Skeletal muscle cell (primary cell): ENCODE measurements at regions not wholly inside any gene's neighbourhood (a gene's known extent, or its start where the extent isn't known, plus 50 kb on each side); places are given as distances from the start of the nearest gene placed in this dataset.

Experiments used
- DNase-seq: peaks from one replicate; pipeline ENCODE4 v3.0.0-alpha.2; 2010; ENCODE audit warnings: low read depth
- H3K4me3 ChIP-seq: 2 replicates; pipeline ENCODE4 v1.5.1; 2011; ENCODE audit warnings: low read depth, mild to moderate bottlenecking, control low read depth, low read length, moderate library complexity

GRCh38 chr6:167660944-167661551 is 165.7 kb upstream of the AFDN start:
- no peak for DNase-seq
- no peak overlapping the region for H3K4me3 ChIP-seq

GRCh38 chr6:167661552-167662044 is 165.1 kb upstream of the AFDN start:
- no peak overlapping the region for H3K4me3 ChIP-seq
- DNase-seq = no peak

GRCh38 chr6:167662075-167662880 is 164.4 kb upstream of the AFDN start:
- no peak for DNase-seq
- no peak overlapping the region for H3K4me3 ChIP-seq

GRCh38 chr6:167662881-167663205 is 163.9 kb upstream of the AFDN start:
- no peak for DNase-seq
- H3K4me3 ChIP-seq = no peak overlapping the region

DNA sequence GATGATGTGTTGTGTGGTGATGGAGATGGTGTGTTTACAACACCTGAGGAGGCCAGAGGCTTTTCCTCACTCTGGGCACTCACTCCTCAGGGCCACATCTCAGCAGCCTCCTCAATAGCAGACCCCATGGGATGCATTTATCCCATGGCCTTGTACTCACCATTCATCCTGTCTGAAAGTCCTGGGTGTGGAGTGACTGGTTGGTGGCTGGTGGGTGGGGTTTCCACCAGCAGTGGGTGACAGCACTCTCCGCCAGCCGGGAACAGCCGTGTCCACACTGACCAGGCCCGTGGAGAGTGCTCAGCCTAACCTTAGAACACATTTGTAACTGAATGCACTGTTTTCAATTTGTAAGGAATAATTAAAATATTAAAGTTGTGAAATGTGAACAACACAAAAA is 163.4 kb upstream of the AFDN start:
- no peak overlapping the region for H3K4me3 ChIP-seq
- DNase-seq = no peak

DNA sequence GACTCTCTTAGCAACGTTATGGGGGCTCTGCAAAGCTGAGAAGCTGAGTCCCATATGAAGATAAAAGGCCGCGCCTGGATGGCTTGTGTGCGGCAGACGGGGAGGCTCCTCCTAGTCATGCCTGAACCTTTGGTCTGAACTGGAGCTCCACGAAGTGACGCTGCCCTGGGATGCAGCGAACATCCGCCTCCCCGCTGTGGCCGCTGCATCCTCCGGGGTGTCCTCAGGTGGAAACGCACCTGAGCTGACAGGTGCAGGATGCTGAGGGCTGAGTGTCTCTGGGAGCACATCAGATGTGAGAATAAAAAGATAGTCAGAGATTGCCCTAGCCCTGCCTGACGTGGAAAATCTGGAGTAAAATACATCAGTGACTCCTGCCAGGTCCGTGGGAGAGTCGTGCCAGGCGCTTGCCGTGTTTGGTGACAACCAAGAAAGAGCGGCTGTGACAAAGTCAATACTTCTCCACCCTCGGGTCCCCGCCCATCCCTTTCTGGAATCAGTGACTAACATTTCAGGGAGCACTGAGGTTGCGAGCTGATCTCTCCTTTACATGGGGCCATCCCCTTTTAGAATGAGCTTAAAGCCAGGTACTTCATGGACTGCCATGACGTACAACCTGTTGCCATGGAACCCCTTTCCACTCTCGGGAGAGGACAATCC is 162.8 kb upstream of the AFDN start:
- no peak for DNase-seq

GRCh38 chr6:167664678-167665660 is 161.7 kb upstream of the AFDN start:
- DNase-seq = no peak
- no peak overlapping the region for H3K4me3 ChIP-seq

More for the DNA sequence above, 162.8 kb upstream of the AFDN start:
- H3K4me3 ChIP-seq = no peak overlapping the region

DNA sequence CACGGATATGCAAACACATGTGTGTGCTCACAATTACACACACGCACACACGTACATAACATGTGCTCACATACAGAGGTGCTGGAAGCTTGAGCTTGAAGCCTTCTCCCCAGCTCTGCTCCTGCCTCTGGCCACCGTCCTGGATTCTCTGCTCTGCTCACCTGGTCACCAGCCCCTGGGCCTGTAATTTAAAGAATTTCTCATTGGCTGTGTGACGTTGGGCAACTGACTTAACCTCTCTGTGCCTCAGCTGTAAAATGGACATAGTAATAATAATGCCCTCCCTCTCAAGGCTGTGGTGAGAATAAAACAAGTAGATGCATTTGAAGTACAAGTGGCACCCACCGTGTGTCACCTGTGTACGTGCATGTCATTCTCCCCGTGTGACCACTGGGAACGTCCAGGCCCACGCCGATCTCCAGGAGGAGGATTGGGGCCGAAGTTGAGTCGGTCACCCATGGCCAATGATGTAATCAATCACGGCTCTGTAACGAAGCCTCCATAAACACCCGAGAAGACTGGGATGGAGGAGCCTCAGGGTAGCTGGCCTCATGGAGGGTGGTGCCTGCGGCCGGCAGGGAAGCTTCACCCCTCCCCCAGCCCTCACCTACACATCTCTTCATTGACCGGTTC is 160.9 kb upstream of the AFDN start:
- H3K4me3 ChIP-seq = no peak overlapping the region
- DNase-seq = no peak

- H3K4me3 ChIP-seq = no peak overlapping the region
- DNase-seq = no peak
Measured at GRCh38 chr6:167666571-167667203, 160.0 kb upstream of the AFDN start.

DNA sequence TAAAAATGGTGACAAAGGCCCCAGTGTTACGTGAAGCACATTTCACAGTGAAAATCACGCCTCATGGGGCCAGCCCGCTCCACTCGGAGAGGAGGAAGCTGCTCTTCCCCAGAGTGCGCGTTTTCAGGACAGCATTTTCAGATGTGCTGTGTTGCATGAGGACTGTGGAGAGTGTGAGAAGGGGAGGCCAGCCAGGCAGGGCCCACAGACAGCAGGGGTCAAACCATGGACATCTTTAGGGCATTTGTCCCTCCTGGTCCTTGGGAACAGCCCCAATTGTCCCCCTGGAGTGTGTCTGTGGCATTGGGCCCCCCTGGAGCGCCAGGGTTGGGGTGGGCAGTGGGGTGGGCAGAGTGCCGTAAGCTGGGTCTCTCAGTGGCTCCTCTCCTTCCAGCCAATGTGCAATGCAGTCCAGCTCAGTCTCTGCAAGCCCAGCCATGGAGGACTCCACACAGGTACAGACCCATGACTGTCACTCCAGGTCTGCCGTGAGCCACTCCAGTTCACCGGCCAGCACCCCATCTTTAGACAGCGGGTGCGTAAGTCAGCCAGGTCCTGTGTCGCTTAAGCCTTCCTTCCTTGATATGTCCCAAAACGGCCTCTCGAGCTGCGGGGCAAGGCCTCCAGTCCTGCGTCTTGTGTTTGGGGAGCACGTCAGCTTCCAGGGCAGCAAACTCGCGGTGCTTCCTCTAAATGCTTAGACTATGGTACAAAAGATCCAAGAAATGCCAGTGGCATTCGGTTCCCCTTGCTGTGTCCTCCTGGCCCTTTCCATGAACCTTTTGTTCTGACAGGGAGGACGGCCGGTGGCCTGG is 159.3 kb upstream of the AFDN start:
- H3K4me3 ChIP-seq = no peak overlapping the region
- DNase-seq = no peak

DNA sequence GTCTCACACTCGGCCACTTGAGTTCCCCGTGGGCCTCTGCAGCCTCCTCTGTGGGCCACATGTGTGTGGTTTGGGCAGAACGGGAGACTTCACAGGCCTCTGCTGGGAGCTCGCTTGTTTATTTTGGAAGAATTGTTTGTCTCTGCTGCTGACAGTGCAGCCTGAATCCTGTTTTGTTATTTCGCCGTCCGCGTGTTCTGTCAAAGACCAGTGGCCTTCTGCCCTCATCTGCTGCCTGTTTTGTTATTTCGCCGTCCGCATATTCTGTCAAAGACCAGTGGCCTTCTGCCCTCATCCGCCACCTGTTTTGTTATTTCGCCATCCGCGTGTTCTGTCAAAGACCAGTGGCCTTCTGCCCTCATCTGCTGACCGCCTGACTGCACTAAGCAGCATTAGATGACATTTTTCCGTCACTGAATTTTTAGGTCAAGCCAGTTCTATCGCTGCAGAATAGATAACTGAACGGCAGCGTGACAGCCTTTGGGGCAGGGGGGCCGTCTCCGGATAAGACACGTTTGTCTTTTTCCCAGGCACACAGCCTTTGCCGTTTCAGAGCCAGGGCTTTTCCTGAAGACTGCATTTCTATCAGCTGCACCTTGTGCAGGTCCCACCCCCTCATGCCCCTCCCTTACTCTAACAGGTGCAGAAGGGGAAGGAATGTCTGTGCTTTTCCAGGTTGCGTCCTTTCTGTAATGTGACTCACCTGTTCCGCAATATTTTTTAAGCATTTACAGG is 158.5 kb upstream of the AFDN start:
- H3K4me3 ChIP-seq = no peak overlapping the region
- no peak for DNase-seq

GRCh38 chr6:167668754-167669552 is 157.8 kb upstream of the AFDN start:
- H3K4me3 ChIP-seq = no peak overlapping the region
- no peak for DNase-seq

GRCh38 chr6:167669553-167669849 is 157.2 kb upstream of the AFDN start:
- H3K4me3 ChIP-seq = no peak overlapping the region

DNA sequence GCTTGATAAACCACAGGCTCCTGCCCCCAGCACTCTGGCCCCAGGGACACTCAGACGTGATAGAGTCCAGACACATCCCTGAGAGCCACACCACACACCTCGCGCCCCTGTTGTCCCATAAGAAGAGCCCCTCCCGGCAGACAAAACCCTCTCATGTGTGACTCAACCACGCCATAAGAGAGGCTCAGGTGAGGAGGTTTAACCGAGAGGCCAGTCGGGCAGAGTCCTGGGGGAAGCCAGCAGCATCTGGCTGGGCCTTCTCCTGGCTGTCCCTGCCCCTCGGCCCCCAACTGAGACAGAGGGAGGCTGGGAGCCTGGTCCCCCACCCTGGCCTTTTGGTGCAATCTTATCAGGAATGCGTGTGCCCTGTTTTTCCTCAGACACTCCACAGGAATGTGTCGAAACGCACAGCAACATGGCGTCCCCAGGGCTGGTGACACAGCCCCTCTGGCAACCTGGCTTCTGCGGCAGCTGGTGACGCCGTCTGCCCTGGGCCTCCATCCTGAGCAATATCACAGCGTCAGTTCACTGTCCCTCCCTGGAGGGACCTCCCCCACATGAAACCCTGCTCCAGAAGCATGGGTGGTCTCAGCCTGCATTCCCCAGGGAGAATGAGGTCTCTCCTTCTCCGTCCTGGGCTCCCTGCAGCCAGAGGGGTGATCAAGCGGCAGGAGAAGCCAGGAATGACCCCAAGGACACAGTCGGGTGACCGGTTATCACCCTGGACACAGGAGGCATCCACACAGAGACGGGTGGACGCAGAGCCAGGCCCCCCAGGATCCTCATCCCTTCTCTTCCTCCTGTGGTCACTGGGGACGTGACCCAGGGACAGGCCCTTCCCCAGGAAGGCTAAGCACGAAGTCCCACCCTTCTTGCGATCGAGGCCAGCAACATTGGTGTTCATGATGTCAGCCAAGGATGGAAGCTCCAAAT is 156.6 kb upstream of the AFDN start:
- no peak overlapping the region for H3K4me3 ChIP-seq
- DNase-seq = no peak

More at GRCh38 chr6:167669553-167669849, 157.2 kb upstream of the AFDN start:
- DNase-seq = no peak

- no peak for DNase-seq
- H3K4me3 ChIP-seq = no peak overlapping the region
Measured at GRCh38 chr6:167670938-167671338, 155.8 kb upstream of the AFDN start.
